Upper lobe of left lung (tissue), 6 donors: ENCODE measurements at regions not wholly inside any gene's neighbourhood (a gene's known extent, or its start where the extent isn't known, plus 50 kb on each side); places are given as distances from the start of the nearest gene placed in this dataset.

ENCODE experiments used
- ATAC-seq, 2 donors: fragments of 200-7000 bp; cut with Tn5 transposase; one replicate each; pipeline ENCODE4 v1.9.1; 2022; ENCODE audit warnings: mild to moderate bottlenecking in 2 of 2, moderate library complexity in 2 of 2; ENCODE audit not compliant: low FRiP score in 2 of 2
- DNase-seq, 2 donors: peaks; one replicate each; pipeline ENCODE4 v3.0.0-alpha.2; 2019 to 2020
- H3K27ac ChIP-seq, 4 donors: fragments of 200-600 bp; sonication (generic); one replicate each; pipeline ENCODE4 v1.5.1; 2016 to 2019
- H3K27me3 ChIP-seq, 4 donors: fragments of 200-600 bp; sonication (generic); one replicate each; pipeline ENCODE4 v1.5.1; 2017 to 2019
- H3K36me3 ChIP-seq, 4 donors: fragments of 200-600 bp; sonication (generic); one replicate each; pipeline ENCODE4 v1.5.1; 2016 to 2019
- H3K4me1 ChIP-seq, 4 donors: fragments of 200-600 bp; sonication (generic); one replicate each; pipeline ENCODE4 v1.5.1; 2018 to 2019
- H3K4me3 ChIP-seq, 4 donors: fragments of 200-600 bp; sonication (generic); one replicate each; pipeline ENCODE4 v1.5.1; 2017 to 2019; ENCODE audit warnings: mild to moderate bottlenecking in 2 of 4, moderate library complexity in 1 of 4
- H3K9me3 ChIP-seq, 4 donors: fragments of 200-600 bp; sonication (generic); one replicate each; pipeline ENCODE4 v1.5.1; 2018 to 2019
- CTCF ChIP-seq, 6 experiments: fragments of 450-650 bp in 4 of 6; fragments of 200-600 bp in 2 of 6; sonication (generic) in 2 of 6; IDR thresholded peaks; one replicate each; pipeline ENCODE4 v1.5.1; 2016 to 2019; ENCODE audit warnings: antibody characterized with exemption in 6 of 6
- EP300 ChIP-seq, 4 donors: sonication (generic); formaldehyde crosslinking; IDR thresholded peaks; one replicate each; pipeline ENCODE4 v1.5.1; 2017; ENCODE audit warnings: antibody characterized with exemption in 4 of 4, control low read depth in 2 of 4
- POLR2A ChIP-seq, 4 donors: fragments of 450-650 bp; IDR thresholded peaks; one replicate each; pipeline ENCODE4 v1.5.1; 2016 to 2017; ENCODE audit warnings: antibody characterized with exemption in 4 of 4, mild to moderate bottlenecking in 2 of 4
- POLR2AphosphoS5 ChIP-seq, 2 donors: sonication (generic); formaldehyde crosslinking; IDR thresholded peaks; one replicate each; pipeline ENCODE4 v1.5.1; 2017; ENCODE audit warnings: antibody characterized with exemption in 2 of 2
- WGBS, 2 donors: methylation state at CpG; one replicate each; pipeline ENCODE4 v1.1.5; 2017 to 2018; 5-methylcytosine and 5-hydroxymethylcytosine counted together
- donor health status: DM: no; HTN: no; CAD: no; lungs with moderate emphysema.
- donor health status: DM: no; HTN: yes; CAD: no; lungs with severe emphysema.

GRCh38 chr5:93311881-93312280, 269.1 kb downstream of the NR2F1-AS1 start:
- Histone ChIP-seq H3K4me1 (no peaks in the 10 kb centered on the region), H3K27ac (no peak overlapping the region), H3K9me3 (no peaks in the 10 kb centered on the region), H3K27me3 (no peaks in the 10 kb centered on the region), H3K36me3 (no peaks in the 10 kb centered on the region), H3K4me3 (no peak overlapping the region)
- DNase-seq = no peak
- TF ChIP-seq POLR2A (IDR thresholded peaks at IDR 0.05) (no peak), CTCF (IDR thresholded peaks at IDR 0.05) (no peak), POLR2AphosphoS5 (IDR thresholded peaks at IDR 0.05) (no peak), EP300 (IDR thresholded peaks at IDR 0.05) (no peak)
- peak in 1 of 2 donors; percentile 74 for ATAC-seq
- 57 to 80% methylated on average over 2 of the region's 2 CpGs for whole genome bisulfite sequencing, 2 donors

GRCh38 chr5:93307557-93307956, 273.5 kb downstream of the NR2F1-AS1 start:
- ATAC-seq (no peak), DNase-seq (no peak)
- Histone ChIP-seq H3K4me1 (no peaks in the 10 kb centered on the region), H3K9me3 (no peaks in the 10 kb centered on the region), H3K36me3 (no peaks in the 10 kb centered on the region), H3K27ac (no peak overlapping the region), H3K4me3 (no peak overlapping the region), H3K27me3 (no peaks in the 10 kb centered on the region)
- no peak for TF ChIP-seq POLR2AphosphoS5 (IDR thresholded peaks at IDR 0.05)
- TF ChIP-seq CTCF (IDR thresholded peaks at IDR 0.05) = no peak
- TF ChIP-seq EP300 (IDR thresholded peaks at IDR 0.05) = no peak
- no peak for TF ChIP-seq POLR2A (IDR thresholded peaks at IDR 0.05)

- ATAC-seq (no peak), DNase-seq (no peak)
- WGBS, 2 donors = 31 to 59% methylated on average over 4 of the region's 4 CpGs
- Histone ChIP-seq H3K36me3 (no peaks in the 10 kb centered on the region), H3K27me3 (no peaks in the 10 kb centered on the region), H3K9me3 (no peaks in the 10 kb centered on the region), H3K27ac (no peak overlapping the region), H3K4me1 (no peaks in the 10 kb centered on the region), H3K4me3 (no peak overlapping the region)
- TF ChIP-seq EP300 (IDR thresholded peaks at IDR 0.05) = no peak
- no peak for TF ChIP-seq POLR2A (IDR thresholded peaks at IDR 0.05)
- no peak for TF ChIP-seq POLR2AphosphoS5 (IDR thresholded peaks at IDR 0.05)
- TF ChIP-seq CTCF (IDR thresholded peaks at IDR 0.05) = no peak
Measured at GRCh38 chr5:93305984-93306383, 275.0 kb downstream of the NR2F1-AS1 start.

GRCh38 chr5:93304456-93305250, 276.4 kb downstream of the NR2F1-AS1 start:
- no peaks in the 10 kb centered on the region for H3K36me3 ChIP-seq
- H3K27ac ChIP-seq = no peak overlapping the region
- DNase-seq (no peak), ATAC-seq (no peak)
- no peaks in the 10 kb centered on the region for H3K4me1 ChIP-seq
- 65 to 76% methylated on average over 3 of the region's 3 CpGs for WGBS, 2 donors
- H3K4me3 ChIP-seq = no peak overlapping the region
- no peaks in the 10 kb centered on the region for H3K27me3 ChIP-seq
- no peak for TF ChIP-seq CTCF (IDR thresholded peaks at IDR 0.05)
- TF ChIP-seq POLR2A (IDR thresholded peaks at IDR 0.05) = no peak
- TF ChIP-seq EP300 (IDR thresholded peaks at IDR 0.05) = no peak
- TF ChIP-seq POLR2AphosphoS5 (IDR thresholded peaks at IDR 0.05) = no peak
- no peaks in the 10 kb centered on the region for H3K9me3 ChIP-seq

GRCh38 chr5:93303291-93303691, 277.7 kb downstream of the NR2F1-AS1 start:
- H3K27ac ChIP-seq = no peak overlapping the region
- TF ChIP-seq CTCF (IDR thresholded peaks at IDR 0.05) = no peak
- TF ChIP-seq POLR2A (IDR thresholded peaks at IDR 0.05) = no peak
- no peak for TF ChIP-seq EP300 (IDR thresholded peaks at IDR 0.05)
- TF ChIP-seq POLR2AphosphoS5 (IDR thresholded peaks at IDR 0.05) = no peak
- 72 to 84% methylated on average over 4 of the region's 4 CpGs for WGBS, 2 donors
- H3K4me1 ChIP-seq = no peaks in the 10 kb centered on the region
- DNase-seq (no peak), ATAC-seq (no peak)
- H3K36me3 ChIP-seq = no peaks in the 10 kb centered on the region
- H3K27me3 ChIP-seq = no peaks in the 10 kb centered on the region
- H3K9me3 ChIP-seq = no peaks in the 10 kb centered on the region
- no peak overlapping the region for H3K4me3 ChIP-seq
